ENCODE measurements at regions not wholly inside any gene's neighbourhood (a gene's known extent, or its start where the extent isn't known, plus 50 kb on each side); places are given as distances from the start of the nearest gene placed in this dataset.
A peak's percentile ranks its signal among the peaks of the same experiment; 100 is the strongest.

GRCh38 chr4:11773798-11774197 lies 345.1 kb upstream of the HS3ST1 start:
- CTCF ChIA-PET (ENCODE audit: low intra/inter-chr PET ratio, low total read pairs): no interaction called here
- H3K36me3 ChIP-seq (replicated peaks in 1 of 2; ENCODE audit: control insufficient read depth in 1 of 2, insufficient read depth in 2 of 2, low read length in 2 of 2): no peaks in the 10 kb centered on the region
- no peaks in the 10 kb centered on the region for H3K79me2 ChIP-seq (ENCODE audit: insufficient read depth, low read length)
- no peak overlapping the region for H3K4me3 ChIP-seq (replicated peaks in 1 of 3; ENCODE audit: insufficient read depth in 1 of 3, low read depth in 2 of 3, low read length in 3 of 3)
- BruUV-seq (replicated peaks): no TSS peak
- POLR2A ChIA-PET: no interaction called here
- H3K4me1 ChIP-seq (ENCODE audit: insufficient read depth, low read length): peaks cover 3% of the 10 kb centered on the region
- no peak for DNase-seq (ENCODE audit: low spot score)
- TF ChIP-seq MAFK (conservative IDR thresholded peaks at IDR 0.05 in 1 of 2, IDR thresholded peaks at IDR 0.05 in 1 of 2; ENCODE audit: low read length in 2 of 2) (peak; percentile 16 to 45; a peak in 1 of 4 replicates), HNRNPL (IDR thresholded peaks at IDR 0.05; ENCODE audit: low read depth, low read length) (no peak)
- 6% methylated on average over 3 of the region's 3 CpGs for WGBS (ENCODE audit: low lambda C conversion rate)
- ATAC-seq: no peak
- intact Hi-C loops (cut with micrococcal nuclease; ENCODE audit: unreplicated experiment) (no loop called here), in situ Hi-C loops (cut with HindIII; ENCODE audit: extremely low pct_ligation_motif_present, low pct_unique_long_range_greater_than_20kb) (no loop called here)
- no peaks in the 10 kb centered on the region for H3K27me3 ChIP-seq (ENCODE audit: control insufficient read depth in 1 of 2, insufficient read depth in 2 of 2, low read length in 2 of 2)
- no peak overlapping the region for H3K4me2 ChIP-seq (ENCODE audit: low read depth, low read length)
- no peak overlapping the region for H3K9ac ChIP-seq (ENCODE audit: insufficient read depth, low read depth, low read length)
- no peaks in the 10 kb centered on the region for H4K20me1 ChIP-seq (ENCODE audit: insufficient read depth, low read length)
- peaks cover 67% of the 10 kb centered on the region for H3K9me3 ChIP-seq (ENCODE audit: low read length)
- no peak for FAIRE-seq
- H2AFZ ChIP-seq (ENCODE audit: low read length): no peak overlapping the region
- no peak overlapping the region for H3K27ac ChIP-seq (ENCODE audit: extremely low read length, insufficient read depth, low read length)

GRCh38 chr4:11769434-11769833 lies 340.7 kb upstream of the HS3ST1 start:
- 60% methylated on average over 3 of the region's 3 CpGs for WGBS (ENCODE audit: low lambda C conversion rate)
- Histone ChIP-seq H3K4me2 (ENCODE audit: low read depth, low read length) (no peak overlapping the region), H3K27ac (ENCODE audit: extremely low read length, insufficient read depth, low read length) (no peak overlapping the region), H3K79me2 (ENCODE audit: insufficient read depth, low read length) (no peaks in the 10 kb centered on the region), H4K20me1 (ENCODE audit: insufficient read depth, low read length) (no peaks in the 10 kb centered on the region), H3K36me3 (replicated peaks in 1 of 2; ENCODE audit: control insufficient read depth in 1 of 2, insufficient read depth in 2 of 2, low read length in 2 of 2) (no peaks in the 10 kb centered on the region), H3K9ac (ENCODE audit: insufficient read depth, low read depth, low read length) (no peak overlapping the region), H3K4me3 (replicated peaks in 1 of 3; ENCODE audit: insufficient read depth in 1 of 3, low read depth in 2 of 3, low read length in 3 of 3) (no peak overlapping the region), H3K4me1 (ENCODE audit: insufficient read depth, low read length) (peaks cover 10% of the 10 kb centered on the region), H3K27me3 (ENCODE audit: control insufficient read depth in 1 of 2, insufficient read depth in 2 of 2, low read length in 2 of 2) (no peaks in the 10 kb centered on the region), H3K9me3 (ENCODE audit: low read length) (peaks cover 39% of the 10 kb centered on the region), H2AFZ (ENCODE audit: low read length) (no peak overlapping the region)
- FAIRE-seq (no peak), DNase-seq (ENCODE audit: low spot score) (no peak), ATAC-seq (no peak)
- intact Hi-C loops (cut with micrococcal nuclease; ENCODE audit: unreplicated experiment) (no loop called here), in situ Hi-C loops (cut with HindIII; ENCODE audit: extremely low pct_ligation_motif_present, low pct_unique_long_range_greater_than_20kb) (loop anchor here (5.0 kb wide), 1 partner anchor 863 kb away; no protein-coding TSS in a partner anchor)
- ChIA-PET POLR2A (no interaction called here), CTCF (ENCODE audit: low intra/inter-chr PET ratio, low total read pairs) (no interaction called here)
- BruUV-seq (replicated peaks): no TSS peak
- TF ChIP-seq ZNF766 (CRISPR knock-in tag; IDR thresholded peaks at IDR 0.05; ENCODE audit: borderline replicate concordance): no peak
- no peak for TF ChIP-seq ZNF441 (CRISPR knock-in tag; IDR thresholded peaks at IDR 0.05; ENCODE audit: borderline replicate concordance)
- no peak for TF ChIP-seq IRX3 (CRISPR knock-in tag; IDR thresholded peaks at IDR 0.05; ENCODE audit: borderline replicate concordance, low read depth)
- no peak for TF ChIP-seq ZNF136 (CRISPR knock-in tag; IDR thresholded peaks at IDR 0.05; ENCODE audit: low read depth)
- TF ChIP-seq IRF1 (CRISPR knock-in tag; IDR thresholded peaks at IDR 0.05; ENCODE audit: low read depth): no peak
- no peak for TF ChIP-seq TSC22D2 (CRISPR knock-in tag; IDR thresholded peaks at IDR 0.05; ENCODE audit: borderline replicate concordance)
- no peak for TF ChIP-seq SALL1 (CRISPR knock-in tag; IDR thresholded peaks at IDR 0.05)
- TF ChIP-seq NR0B2 (CRISPR knock-in tag; IDR thresholded peaks at IDR 0.05): no peak
- TF ChIP-seq ZNF343 (CRISPR knock-in tag; IDR thresholded peaks at IDR 0.05): no peak
- no peak for TF ChIP-seq UBTF (CRISPR knock-in tag; IDR thresholded peaks at IDR 0.05)
- no peak for TF ChIP-seq MED8 (CRISPR knock-in tag; IDR thresholded peaks at IDR 0.05; ENCODE audit: insufficient replicate concordance)
- TF ChIP-seq ZFX (CRISPR knock-in tag; IDR thresholded peaks at IDR 0.05; ENCODE audit: low read depth): no peak
- no peak for TF ChIP-seq RFX3 (CRISPR knock-in tag; IDR thresholded peaks at IDR 0.05)

Measured in HepG2 (cell line).